ENCODE measurements at regions not wholly inside any gene's neighbourhood (a gene's known extent, or its start where the extent isn't known, plus 50 kb on each side); places are given as distances from the start of the nearest gene placed in this dataset.
"Not testable (repeated sequence)": the region's sequence is repeated elsewhere in the genome, so short reads cannot be mapped to it uniquely, and the experiment has no call there.

- Mint-ChIP-seq H3K9me3 (no peaks in the 10 kb centered on the region), H3K27ac (no peak overlapping the region), H3K27me3 (ENCODE audit: low read depth) (no peaks in the 10 kb centered on the region), H3K4me3 (no peak overlapping the region), H3K4me1 (ENCODE audit: low read depth) (peaks cover 4% of the 10 kb centered on the region), H3K36me3 (ENCODE audit: low read depth) (no peaks in the 10 kb centered on the region)
- DNase-seq (ENCODE audit: low spot score): no peak
Observed at GRCh38 chr2:189348369-189348768, 92.9 kb upstream of the WDR75 start.

GRCh38 chr2:189350540-189351209 lies 90.6 kb upstream of the WDR75 start:
- H3K4me1 Mint-ChIP-seq (ENCODE audit: low read depth): peaks cover 4% of the 10 kb centered on the region
- no peaks in the 10 kb centered on the region for H3K27me3 Mint-ChIP-seq (ENCODE audit: low read depth)
- no peak for DNase-seq (ENCODE audit: low spot score)
- H3K4me3 Mint-ChIP-seq: no peak overlapping the region
- no peaks in the 10 kb centered on the region for H3K9me3 Mint-ChIP-seq
- no peak overlapping the region for H3K27ac Mint-ChIP-seq
- H3K36me3 Mint-ChIP-seq (ENCODE audit: low read depth): no peaks in the 10 kb centered on the region

DNA sequence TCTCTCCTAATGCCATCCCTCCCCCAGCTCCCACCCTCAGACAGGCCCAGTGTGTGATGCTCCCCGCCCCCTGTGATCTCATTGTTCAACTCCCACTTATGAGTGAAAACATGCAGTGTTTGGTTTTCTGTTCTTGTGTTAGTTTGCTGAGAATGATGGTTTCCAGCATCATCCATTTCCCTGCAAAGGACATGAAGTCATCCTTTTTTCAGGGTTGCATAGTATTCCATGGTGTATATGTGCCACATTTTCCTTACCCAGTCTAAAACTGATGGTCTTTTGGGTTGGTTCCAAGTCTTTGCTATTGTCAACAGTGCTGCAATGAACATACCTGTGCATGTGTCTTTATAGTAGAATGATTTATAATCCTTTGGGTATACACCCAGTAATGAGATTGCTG lies 89.3 kb upstream of the WDR75 start:
- H3K36me3 Mint-ChIP-seq (ENCODE audit: low read depth); DNase-seq (ENCODE audit: low spot score); H3K9me3 Mint-ChIP-seq; H3K4me1 Mint-ChIP-seq (ENCODE audit: low read depth); H3K27ac Mint-ChIP-seq; H3K27me3 Mint-ChIP-seq (ENCODE audit: low read depth); H3K4me3 Mint-ChIP-seq: not testable (repeated sequence)

DNA sequence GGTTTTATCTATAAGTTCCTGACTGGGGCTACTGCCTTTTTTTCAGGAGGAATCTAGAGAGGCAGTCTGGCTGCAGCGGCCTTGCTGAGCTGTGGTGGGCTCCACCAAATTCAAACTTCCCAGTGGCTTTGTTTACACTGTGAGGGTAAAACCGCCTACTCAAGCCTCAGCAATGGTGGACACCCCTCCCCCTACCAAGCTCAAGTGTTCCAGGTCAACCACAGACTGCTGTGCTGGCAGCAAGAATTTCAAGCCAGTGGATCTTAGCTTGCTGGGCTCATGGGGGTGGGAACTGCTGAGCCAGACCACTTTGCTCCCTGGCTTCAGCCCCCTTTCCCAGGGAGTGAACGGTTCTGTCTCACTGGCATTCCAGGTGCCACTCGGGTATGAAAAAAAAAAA lies 83.9 kb upstream of the WDR75 start:
- H3K27me3 Mint-ChIP-seq (ENCODE audit: low read depth); H3K4me1 Mint-ChIP-seq (ENCODE audit: low read depth); H3K4me3 Mint-ChIP-seq; H3K36me3 Mint-ChIP-seq (ENCODE audit: low read depth); H3K27ac Mint-ChIP-seq; H3K9me3 Mint-ChIP-seq; DNase-seq (ENCODE audit: low spot score): not testable (repeated sequence)

- H3K9me3 Mint-ChIP-seq: peaks cover 3% of the 10 kb centered on the region
- no peak overlapping the region for H3K4me3 Mint-ChIP-seq
- H3K27me3 Mint-ChIP-seq (ENCODE audit: low read depth): no peaks in the 10 kb centered on the region
- H3K36me3 Mint-ChIP-seq (ENCODE audit: low read depth): no peaks in the 10 kb centered on the region
- H3K4me1 Mint-ChIP-seq (ENCODE audit: low read depth): no peaks in the 10 kb centered on the region
- no peak for DNase-seq (ENCODE audit: low spot score)
- H3K27ac Mint-ChIP-seq: no peak overlapping the region
Observed at GRCh38 chr2:189360861-189361260, 80.4 kb upstream of the WDR75 start.

DNA sequence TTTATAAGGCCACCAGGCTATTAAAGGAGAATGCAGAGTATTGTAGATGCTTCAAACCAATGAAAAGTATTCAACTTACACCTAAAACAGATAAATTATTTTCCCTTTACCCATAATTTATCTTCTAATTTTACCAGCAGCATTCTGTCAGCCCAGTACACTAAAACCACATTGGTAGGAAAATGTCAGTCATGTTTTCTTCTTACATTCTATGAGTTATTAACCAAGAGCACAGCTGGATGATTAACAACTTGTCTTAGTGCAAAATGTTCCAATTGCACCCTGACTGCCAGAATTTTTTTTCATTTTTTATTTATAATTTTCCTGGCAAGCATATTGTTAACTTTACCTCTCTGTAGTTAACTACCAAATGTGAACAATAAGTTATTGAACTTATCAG lies 79.0 kb upstream of the WDR75 start:
- Mint-ChIP-seq H3K9me3 (peaks cover 3% of the 10 kb centered on the region), H3K27me3 (ENCODE audit: low read depth) (no peaks in the 10 kb centered on the region), H3K27ac (no peak overlapping the region), H3K36me3 (ENCODE audit: low read depth) (no peaks in the 10 kb centered on the region), H3K4me3 (no peak overlapping the region), H3K4me1 (ENCODE audit: low read depth) (no peaks in the 10 kb centered on the region)
- no peak for DNase-seq (ENCODE audit: low spot score)

GRCh38 chr2:189363559-189363958 lies 77.7 kb upstream of the WDR75 start:
- Mint-ChIP-seq H3K27ac (no peak overlapping the region), H3K36me3 (ENCODE audit: low read depth) (no peaks in the 10 kb centered on the region), H3K4me1 (ENCODE audit: low read depth) (no peaks in the 10 kb centered on the region), H3K9me3 (peaks cover 3% of the 10 kb centered on the region), H3K27me3 (ENCODE audit: low read depth) (no peaks in the 10 kb centered on the region), H3K4me3 (no peak overlapping the region)
- no peak for DNase-seq (ENCODE audit: low spot score)

DNA sequence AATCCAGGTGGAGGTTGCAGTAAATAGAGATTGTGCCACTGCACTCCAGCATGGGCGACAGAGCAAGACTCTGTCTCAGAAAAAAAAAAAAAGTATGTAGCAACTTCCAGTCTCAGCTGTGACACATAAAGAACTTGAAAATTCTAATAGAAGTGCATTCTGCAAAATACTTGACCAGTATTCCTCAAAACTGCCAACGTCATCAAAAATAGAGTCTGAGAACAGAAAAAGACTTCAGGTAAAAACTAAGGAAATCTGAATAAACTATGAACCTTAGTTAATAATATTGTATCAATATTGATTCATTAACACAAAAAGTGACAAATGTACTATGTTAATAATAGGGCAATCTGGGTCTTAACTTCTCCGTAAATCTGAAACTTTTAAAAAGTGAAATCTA lies 76.7 kb upstream of the WDR75 start:
- Mint-ChIP-seq H3K27ac (no peak overlapping the region), H3K27me3 (ENCODE audit: low read depth) (no peaks in the 10 kb centered on the region), H3K4me1 (ENCODE audit: low read depth) (no peaks in the 10 kb centered on the region), H3K4me3 (no peak overlapping the region), H3K36me3 (ENCODE audit: low read depth) (no peaks in the 10 kb centered on the region), H3K9me3 (peaks cover 3% of the 10 kb centered on the region)
- no peak for DNase-seq (ENCODE audit: low spot score)

GRCh38 chr2:189366349-189366748 lies 74.9 kb upstream of the WDR75 start:
- Mint-ChIP-seq H3K27me3 (ENCODE audit: low read depth) (no peaks in the 10 kb centered on the region), H3K4me1 (ENCODE audit: low read depth) (no peaks in the 10 kb centered on the region), H3K27ac (no peak overlapping the region), H3K9me3 (peaks cover under 1% of the 10 kb centered on the region), H3K4me3 (no peak overlapping the region), H3K36me3 (ENCODE audit: low read depth) (no peaks in the 10 kb centered on the region)
- no peak for DNase-seq (ENCODE audit: low spot score)

- Mint-ChIP-seq H3K27me3 (ENCODE audit: low read depth) (no peaks in the 10 kb centered on the region), H3K36me3 (ENCODE audit: low read depth) (no peaks in the 10 kb centered on the region), H3K4me3 (no peak overlapping the region), H3K9me3 (no peaks in the 10 kb centered on the region), H3K4me1 (ENCODE audit: low read depth) (no peaks in the 10 kb centered on the region), H3K27ac (no peak overlapping the region)
- DNase-seq (ENCODE audit: low spot score): no peak
Observed at GRCh38 chr2:189367343-189367742, 73.9 kb upstream of the WDR75 start.

GRCh38 chr2:189369566-189369965 lies 71.7 kb upstream of the WDR75 start:
- no peaks in the 10 kb centered on the region for H3K9me3 Mint-ChIP-seq
- H3K4me1 Mint-ChIP-seq (ENCODE audit: low read depth): no peaks in the 10 kb centered on the region
- no peak for DNase-seq (ENCODE audit: low spot score)
- H3K36me3 Mint-ChIP-seq (ENCODE audit: low read depth): no peaks in the 10 kb centered on the region
- H3K4me3 Mint-ChIP-seq: no peak overlapping the region
- H3K27ac Mint-ChIP-seq: no peak overlapping the region
- no peaks in the 10 kb centered on the region for H3K27me3 Mint-ChIP-seq (ENCODE audit: low read depth)

DNA sequence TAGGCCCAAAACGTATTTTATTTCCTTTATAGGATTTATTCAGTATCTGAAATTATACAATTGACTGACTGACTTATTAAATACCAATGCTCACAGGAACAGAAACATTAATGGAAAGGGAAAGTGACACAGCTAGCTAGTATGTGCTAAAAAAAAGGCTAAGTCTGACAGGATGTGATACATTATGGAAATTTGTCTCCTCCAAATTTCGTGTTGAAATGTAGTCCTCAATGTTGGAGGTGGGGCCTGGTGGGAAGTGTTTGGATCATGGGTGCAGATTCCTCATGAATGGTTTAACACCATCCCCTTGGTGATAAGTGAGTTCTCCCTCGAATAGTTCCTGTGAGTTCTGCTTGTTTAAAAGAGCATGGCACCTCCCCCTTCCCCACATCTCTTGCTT lies 70.6 kb upstream of the WDR75 start:
- H3K27me3 Mint-ChIP-seq (ENCODE audit: low read depth): no peaks in the 10 kb centered on the region

GRCh38 chr2:189372688-189373257 lies 68.5 kb upstream of the WDR75 start:
- no peaks in the 10 kb centered on the region for H3K9me3 Mint-ChIP-seq
- no peaks in the 10 kb centered on the region for H3K4me1 Mint-ChIP-seq (ENCODE audit: low read depth)
- no peak overlapping the region for H3K4me3 Mint-ChIP-seq
- no peak overlapping the region for H3K27ac Mint-ChIP-seq
- no peaks in the 10 kb centered on the region for H3K27me3 Mint-ChIP-seq (ENCODE audit: low read depth)
- no peak for DNase-seq (ENCODE audit: low spot score)
- no peaks in the 10 kb centered on the region for H3K36me3 Mint-ChIP-seq (ENCODE audit: low read depth)

More for the DNA sequence above, 70.6 kb upstream of the WDR75 start:
- Mint-ChIP-seq H3K4me1 (ENCODE audit: low read depth) (no peaks in the 10 kb centered on the region), H3K9me3 (no peaks in the 10 kb centered on the region), H3K27ac (no peak overlapping the region), H3K4me3 (no peak overlapping the region), H3K36me3 (ENCODE audit: low read depth) (no peaks in the 10 kb centered on the region)
- no peak for DNase-seq (ENCODE audit: low spot score)

GRCh38 chr2:189374481-189374880 lies 66.8 kb upstream of the WDR75 start:
- H3K9me3 Mint-ChIP-seq: no peaks in the 10 kb centered on the region
- no peak overlapping the region for H3K4me3 Mint-ChIP-seq
- no peak overlapping the region for H3K27ac Mint-ChIP-seq
- no peaks in the 10 kb centered on the region for H3K27me3 Mint-ChIP-seq (ENCODE audit: low read depth)
- no peak for DNase-seq (ENCODE audit: low spot score)
- H3K36me3 Mint-ChIP-seq (ENCODE audit: low read depth): no peaks in the 10 kb centered on the region
- no peaks in the 10 kb centered on the region for H3K4me1 Mint-ChIP-seq (ENCODE audit: low read depth)

GRCh38 chr2:189375842-189376241 lies 65.4 kb upstream of the WDR75 start:
- H3K4me1 Mint-ChIP-seq (ENCODE audit: low read depth): no peaks in the 10 kb centered on the region
- no peaks in the 10 kb centered on the region for H3K9me3 Mint-ChIP-seq
- no peaks in the 10 kb centered on the region for H3K27me3 Mint-ChIP-seq (ENCODE audit: low read depth)
- no peaks in the 10 kb centered on the region for H3K36me3 Mint-ChIP-seq (ENCODE audit: low read depth)
- H3K4me3 Mint-ChIP-seq: no peak overlapping the region
- DNase-seq (ENCODE audit: low spot score): no peak
- no peak overlapping the region for H3K27ac Mint-ChIP-seq

Measured in T-helper 2 cell treated with Interferon-gamma antibody and Interleukin-4, amounts not matched to agents 5 μg/mL and 100 μg/mL, for 36 hours (primary cell).